Esophagus muscularis mucosa (tissue), 4 donors: ENCODE measurements at regions not wholly inside any gene's neighbourhood (a gene's known extent, or its start where the extent isn't known, plus 50 kb on each side); places are given as distances from the start of the nearest gene placed in this dataset.

Source experiments
- DNase-seq: peaks from one replicate; pipeline ENCODE4 v3.0.0-alpha.2; 2017; ENCODE audit errors: extremely low spot score
- H3K27ac ChIP-seq, 4 donors: fragments of 200-600 bp; sonication (generic); replicated peaks in 1 of 4; 1 replicate in 3 of 4; 2 replicates in 1 of 4; pipeline ENCODE4 v1.5.1; 2016 to 2019; ENCODE audit warnings: mild to moderate bottlenecking in 1 of 4
- H3K27me3 ChIP-seq, 4 donors: fragments of 200-600 bp; sonication (generic); one replicate each; pipeline versions ENCODE4 v1.5.1 to v1.6.0; 2016 to 2019
- H3K36me3 ChIP-seq, 4 donors: fragments of 200-600 bp; sonication (generic); one replicate each; pipeline ENCODE4 v1.5.1; 2016 to 2019
- H3K4me1 ChIP-seq, 4 donors: fragments of 200-600 bp; sonication (generic); one replicate each; pipeline ENCODE4 v1.5.1; 2016 to 2019
- H3K4me3 ChIP-seq, 4 donors: fragments of 200-600 bp; sonication (generic); 1 replicate in 2 of 4; 2 replicates in 2 of 4; pipeline ENCODE4 v1.5.1; 2016 to 2019; ENCODE audit warnings: mild to moderate bottlenecking in 4 of 4, moderate library complexity in 1 of 4
- H3K9me3 ChIP-seq, 4 donors: fragments of 200-600 bp; sonication (generic); 1 replicate in 3 of 4; 2 replicates in 1 of 4; pipeline ENCODE4 v1.5.1; 2016 to 2019
- CTCF ChIP-seq, 3 experiments: fragments of 200-600 bp in 2 of 3; fragments of 450-650 bp in 1 of 3; sonication (generic) in 2 of 3; IDR thresholded peaks; one replicate each; pipeline ENCODE4 v1.5.1; 2017 to 2019; ENCODE audit warnings: antibody characterized with exemption in 3 of 3, mild to moderate bottlenecking in 2 of 3, moderate library complexity in 1 of 3
- EP300 ChIP-seq: sonication (generic); formaldehyde crosslinking; IDR thresholded peaks from one replicate; pipeline ENCODE4 v1.6.1; 2017; ENCODE audit warnings: antibody characterized with exemption
- POLR2A ChIP-seq: fragments of 450-650 bp; IDR thresholded peaks from one replicate; pipeline ENCODE4 v1.6.1; 2017; ENCODE audit warnings: antibody characterized with exemption, moderate library complexity, mild to moderate bottlenecking, low read depth
- POLR2AphosphoS5 ChIP-seq, 2 donors: sonication (generic); formaldehyde crosslinking; IDR thresholded peaks; one replicate each; pipeline ENCODE4 v1.6.1; 2017; ENCODE audit warnings: antibody characterized with exemption in 2 of 2
- WGBS: methylation state at CpG from one replicate; pipeline ENCODE4 v1.1.5; 2018; 5-methylcytosine and 5-hydroxymethylcytosine counted together
- intact Hi-C: fragments of 100-400 bp; cut with DNase I; formaldehyde crosslinking; loops from one replicate; pipeline ENCODE4 v1.15.1; 2023

GRCh38 chr12:114884575-114884974 lies 200.6 kb upstream of the TBX3 start:
- intact Hi-C loops = no loop called here

GRCh38 chr12:114882083-114882482 lies 198.1 kb upstream of the TBX3 start:
- TF ChIP-seq POLR2AphosphoS5 (IDR thresholded peaks at IDR 0.05) (no peak), CTCF (IDR thresholded peaks at IDR 0.05) (no peak)
- Histone ChIP-seq H3K4me3 (no peak overlapping the region), H3K36me3 (no peaks in the 10 kb centered on the region), H3K9me3 (no peaks in the 10 kb centered on the region), H3K4me1 (no peaks in the 10 kb centered on the region), H3K27ac (no peak overlapping the region), H3K27me3 (peaks cover 0 to 17% (median 0%) of the 10 kb centered on the region in 4 donors)
- DNase-seq = no peak
- intact Hi-C loops = no loop called here
- 86% methylated on average over 4 of the region's 4 CpGs for WGBS

More at GRCh38 chr12:114884575-114884974, 200.6 kb upstream of the TBX3 start:
- no peaks in the 10 kb centered on the region for H3K4me1 ChIP-seq
- H3K27ac ChIP-seq = no peak overlapping the region
- no peaks in the 10 kb centered on the region for H3K9me3 ChIP-seq
- DNase-seq = no peak
- H3K27me3 ChIP-seq = peaks cover 0 to 17% (median 0%) of the 10 kb centered on the region in 4 donors
- no peak overlapping the region for H3K4me3 ChIP-seq
- WGBS = 68% methylated on average over 6 of the region's 6 CpGs
- TF ChIP-seq POLR2A (no peak), CTCF (IDR thresholded peaks at IDR 0.05) (no peak), POLR2AphosphoS5 (IDR thresholded peaks at IDR 0.05) (no peak), EP300 (no peak)
- no peaks in the 10 kb centered on the region for H3K36me3 ChIP-seq

GRCh38 chr12:114879354-114879753 lies 195.4 kb upstream of the TBX3 start:
- intact Hi-C loops = no loop called here
- no peak for DNase-seq
- Histone ChIP-seq H3K27me3 (peaks cover 0 to 11% (median 0%) of the 10 kb centered on the region in 4 donors), H3K4me1 (no peaks in the 10 kb centered on the region), H3K9me3 (no peaks in the 10 kb centered on the region), H3K27ac (no peak overlapping the region), H3K36me3 (no peaks in the 10 kb centered on the region), H3K4me3 (no peak overlapping the region)
- no peak for TF ChIP-seq EP300
- 92% methylated on average over 4 of the region's 4 CpGs for WGBS

GRCh38 chr12:114878781-114879180 lies 194.8 kb upstream of the TBX3 start:
- Histone ChIP-seq H3K27ac (no peak overlapping the region), H3K4me1 (no peaks in the 10 kb centered on the region), H3K9me3 (no peaks in the 10 kb centered on the region), H3K27me3 (peaks cover 0 to 5% (median 0%) of the 10 kb centered on the region in 4 donors), H3K4me3 (no peak overlapping the region), H3K36me3 (no peaks in the 10 kb centered on the region)
- whole genome bisulfite sequencing = 92% methylated on average over 4 of the region's 4 CpGs
- no peak for DNase-seq
- TF ChIP-seq POLR2A (no peak), EP300 (no peak)
- intact Hi-C loops = no loop called here

- H3K4me1 ChIP-seq = no peaks in the 10 kb centered on the region
- H3K9me3 ChIP-seq = no peaks in the 10 kb centered on the region
- no peaks in the 10 kb centered on the region for H3K36me3 ChIP-seq
- no peak overlapping the region for H3K27ac ChIP-seq
- TF ChIP-seq POLR2A (no peak), EP300 (no peak), CTCF (IDR thresholded peaks at IDR 0.05) (no peak), POLR2AphosphoS5 (IDR thresholded peaks at IDR 0.05) (no peak)
- H3K4me3 ChIP-seq = no peak overlapping the region
- WGBS = 91% methylated on average over 13 of the region's 13 CpGs
- DNase-seq = no peak
- intact Hi-C loops = no loop called here
- H3K27me3 ChIP-seq = no peaks in the 10 kb centered on the region
Observed at GRCh38 chr12:114876968-114877680, 193.1 kb upstream of the TBX3 start.

- peaks cover 0 to 6% (median 0%) of the 10 kb centered on the region in 4 donors for H3K27me3 ChIP-seq
- 86% methylated on average over 7 of the region's 7 CpGs for WGBS
- H3K36me3 ChIP-seq = no peaks in the 10 kb centered on the region
- no peak for DNase-seq
- no peak overlapping the region for H3K4me3 ChIP-seq
- no peaks in the 10 kb centered on the region for H3K4me1 ChIP-seq
- TF ChIP-seq CTCF (IDR thresholded peaks at IDR 0.05) = no peak
- no peak for TF ChIP-seq POLR2A
- TF ChIP-seq POLR2AphosphoS5 (IDR thresholded peaks at IDR 0.05) = no peak
- no peak for TF ChIP-seq EP300
- H3K27ac ChIP-seq = no peak overlapping the region
- intact Hi-C loops = no loop called here
- no peaks in the 10 kb centered on the region for H3K9me3 ChIP-seq
Observed at GRCh38 chr12:114875313-114875712, 191.3 kb upstream of the TBX3 start.
